ENCODE measurements at regions not wholly inside any gene's neighbourhood (a gene's known extent, or its start where the extent isn't known, plus 50 kb on each side); places are given as distances from the start of the nearest gene placed in this dataset.
"Not testable (repeated sequence)": the region's sequence is repeated elsewhere in the genome, so short reads cannot be mapped to it uniquely, and the experiment has no call there.

GRCh38 chr20:7798176-7798575, 142.1 kb downstream of the HAO1 start:
- no peak overlapping the region for H2BK12ac ChIP-seq (ENCODE audit: low read length in 2 of 2)
- H3K79me1 ChIP-seq (replicated peaks; ENCODE audit: low read length, poor library complexity, severe bottlenecking): no peaks in the 10 kb centered on the region
- H2AFZ ChIP-seq (ENCODE audit: low read depth, low read length): no peak overlapping the region
- no peak overlapping the region for H2BK15ac ChIP-seq (ENCODE audit: low read depth, poor library complexity, severe bottlenecking)
- no peak overlapping the region for H3K14ac ChIP-seq (ENCODE audit: low read length in 2 of 2)
- H2AK5ac ChIP-seq (ENCODE audit: low read length, severe bottlenecking): no peak overlapping the region
- H3K9me3 ChIP-seq (ENCODE audit: control insufficient read depth, low read length): no peaks in the 10 kb centered on the region
- H3K27ac ChIP-seq (ENCODE audit: low read length, poor library complexity, severe bottlenecking): no peak overlapping the region
- H3K9ac ChIP-seq (ENCODE audit: low read length): no peak overlapping the region
- H3K4me3 ChIP-seq (ENCODE audit: insufficient read depth in 1 of 2, low read depth in 1 of 2, low read length in 2 of 2): no peak overlapping the region
- H4K8ac ChIP-seq (ENCODE audit: low read length): no peak overlapping the region
- no peak overlapping the region for H4K91ac ChIP-seq (ENCODE audit: low read length)
- no peak overlapping the region for H3K4ac ChIP-seq (ENCODE audit: low read depth in 1 of 2, low read length in 2 of 2)
- no peak overlapping the region for H3K18ac ChIP-seq (ENCODE audit: low read depth in 1 of 2, low read length in 2 of 2)
- H3K23ac ChIP-seq (ENCODE audit: low read length in 2 of 2): no peak overlapping the region
- H3K4me1 ChIP-seq (ENCODE audit: control insufficient read depth, insufficient read depth, low read depth, low read length): no peaks in the 10 kb centered on the region
- no peaks in the 10 kb centered on the region for H3K27me3 ChIP-seq (ENCODE audit: control insufficient read depth in 1 of 2, insufficient read depth in 1 of 2, low read length in 2 of 2)
- DNase-seq: peak; percentile 55
- no peak overlapping the region for H2BK5ac ChIP-seq (ENCODE audit: low read depth, low read length, poor library complexity, severe bottlenecking)
- no peaks in the 10 kb centered on the region for H3K36me3 ChIP-seq (ENCODE audit: control insufficient read depth in 1 of 2, insufficient read depth in 2 of 2, low read depth in 1 of 2, low read length in 2 of 2)
- no peak overlapping the region for H2BK120ac ChIP-seq (ENCODE audit: low read depth, low read length)
- no peak overlapping the region for H3K4me2 ChIP-seq (ENCODE audit: low read length, poor library complexity, severe bottlenecking)

DNA sequence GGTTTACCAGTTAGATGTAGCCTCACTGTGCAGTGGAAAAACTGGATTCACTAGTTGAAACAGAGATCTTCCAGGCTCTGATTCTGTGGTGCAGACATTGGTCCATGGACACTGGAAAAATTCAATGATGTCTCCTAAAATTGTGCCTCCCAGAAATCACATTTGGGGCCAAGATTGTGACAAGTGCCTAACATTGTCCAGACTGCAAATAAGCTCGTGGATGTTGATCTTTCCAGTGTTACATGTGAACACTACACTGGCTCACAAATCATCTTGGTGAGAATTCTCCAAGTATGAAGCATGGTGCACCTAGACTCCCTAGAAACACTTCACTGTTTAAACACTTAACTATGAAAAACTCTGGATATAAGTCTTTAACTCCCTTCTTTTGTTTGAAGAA, 140.4 kb downstream of the HAO1 start:
- H3K14ac ChIP-seq (ENCODE audit: low read length in 2 of 2): no peak overlapping the region
- H4K91ac ChIP-seq (ENCODE audit: low read length): no peak overlapping the region
- H2AFZ ChIP-seq (ENCODE audit: low read depth, low read length): no peak overlapping the region
- H3K4me1 ChIP-seq (ENCODE audit: control insufficient read depth, insufficient read depth, low read depth, low read length): no peaks in the 10 kb centered on the region
- no peak overlapping the region for H2AK5ac ChIP-seq (ENCODE audit: low read length, severe bottlenecking)
- no peaks in the 10 kb centered on the region for H3K79me1 ChIP-seq (replicated peaks; ENCODE audit: low read length, poor library complexity, severe bottlenecking)
- H3K4ac ChIP-seq (ENCODE audit: low read depth in 1 of 2, low read length in 2 of 2): no peak overlapping the region
- no peak overlapping the region for H3K18ac ChIP-seq (ENCODE audit: low read depth in 1 of 2, low read length in 2 of 2)
- H3K4me3 ChIP-seq (ENCODE audit: insufficient read depth in 1 of 2, low read depth in 1 of 2, low read length in 2 of 2): no peak overlapping the region
- no peaks in the 10 kb centered on the region for H3K9me3 ChIP-seq (ENCODE audit: control insufficient read depth, low read length)
- no peak overlapping the region for H2BK120ac ChIP-seq (ENCODE audit: low read depth, low read length)
- H2BK15ac ChIP-seq (ENCODE audit: low read depth, poor library complexity, severe bottlenecking): no peak overlapping the region
- no peak overlapping the region for H3K23ac ChIP-seq (ENCODE audit: low read length in 2 of 2)
- H2BK12ac ChIP-seq (ENCODE audit: low read length in 2 of 2): no peak overlapping the region
- no peak overlapping the region for H2BK5ac ChIP-seq (ENCODE audit: low read depth, low read length, poor library complexity, severe bottlenecking)
- H3K4me2 ChIP-seq (ENCODE audit: low read length, poor library complexity, severe bottlenecking): no peak overlapping the region
- no peak overlapping the region for H3K27ac ChIP-seq (ENCODE audit: low read length, poor library complexity, severe bottlenecking)
- H3K27me3 ChIP-seq (ENCODE audit: control insufficient read depth in 1 of 2, insufficient read depth in 1 of 2, low read length in 2 of 2): no peaks in the 10 kb centered on the region
- H3K9ac ChIP-seq (ENCODE audit: low read length): no peak overlapping the region
- no peak for DNase-seq
- WGBS: 10% methylated on average over 1 of the region's 1 CpG
- H4K8ac ChIP-seq (ENCODE audit: low read length): no peak overlapping the region
- no peaks in the 10 kb centered on the region for H3K36me3 ChIP-seq (ENCODE audit: control insufficient read depth in 1 of 2, insufficient read depth in 2 of 2, low read depth in 1 of 2, low read length in 2 of 2)

DNA sequence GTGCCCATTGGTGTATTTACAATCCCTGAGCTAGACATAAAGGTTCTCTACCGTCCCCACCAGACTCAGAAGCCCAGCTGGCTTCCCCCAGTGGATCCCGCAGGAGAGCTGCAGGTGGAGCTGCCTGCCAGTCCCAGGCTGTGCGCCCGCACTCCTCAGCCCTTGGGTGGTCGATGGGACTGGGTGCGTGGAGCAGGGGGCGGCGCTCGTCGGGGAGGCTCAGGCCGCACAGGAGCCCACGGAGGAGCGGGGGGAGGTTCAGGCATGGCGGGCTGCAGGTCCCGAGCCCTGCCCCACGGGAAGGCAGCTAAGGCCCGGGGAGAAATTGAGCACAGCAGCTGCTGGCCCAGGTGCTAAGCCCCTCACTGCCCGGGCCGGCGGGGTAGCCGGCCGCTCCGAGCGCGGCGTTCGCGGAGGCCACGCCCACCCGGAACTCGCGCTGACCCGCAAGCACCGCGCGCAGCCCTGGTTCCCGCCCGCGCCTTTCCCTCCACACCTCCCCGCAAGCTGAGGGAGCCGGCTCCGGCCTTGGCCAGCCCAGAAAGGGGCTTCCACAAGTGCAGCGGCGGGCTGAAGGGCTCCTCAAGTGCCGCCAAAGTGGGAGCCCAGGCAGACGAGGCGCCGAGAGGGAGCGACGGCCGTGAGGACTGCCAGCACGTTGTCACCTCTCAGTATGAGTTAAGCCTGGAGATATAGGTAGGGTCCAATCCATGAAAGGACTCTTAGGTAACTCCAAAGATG, 136.7 kb downstream of the HAO1 start:
- not testable (repeated sequence) for H3K9me3 ChIP-seq (ENCODE audit: control insufficient read depth, low read length); H4K91ac ChIP-seq (ENCODE audit: low read length); H3K4me1 ChIP-seq (ENCODE audit: control insufficient read depth, insufficient read depth, low read depth, low read length); H3K36me3 ChIP-seq (ENCODE audit: control insufficient read depth in 1 of 2, insufficient read depth in 2 of 2, low read depth in 1 of 2, low read length in 2 of 2); H3K79me1 ChIP-seq (replicated peaks; ENCODE audit: low read length, poor library complexity, severe bottlenecking); H3K23ac ChIP-seq (ENCODE audit: low read length in 2 of 2); H3K14ac ChIP-seq (ENCODE audit: low read length in 2 of 2); DNase-seq; H2AK5ac ChIP-seq (ENCODE audit: low read length, severe bottlenecking); H2BK12ac ChIP-seq (ENCODE audit: low read length in 2 of 2); H3K18ac ChIP-seq (ENCODE audit: low read depth in 1 of 2, low read length in 2 of 2); H3K27ac ChIP-seq (ENCODE audit: low read length, poor library complexity, severe bottlenecking); H2AFZ ChIP-seq (ENCODE audit: low read depth, low read length); H2BK15ac ChIP-seq (ENCODE audit: low read depth, poor library complexity, severe bottlenecking); H3K9ac ChIP-seq (ENCODE audit: low read length); H4K8ac ChIP-seq (ENCODE audit: low read length); H3K4ac ChIP-seq (ENCODE audit: low read depth in 1 of 2, low read length in 2 of 2); H2BK120ac ChIP-seq (ENCODE audit: low read depth, low read length); H2BK5ac ChIP-seq (ENCODE audit: low read depth, low read length, poor library complexity, severe bottlenecking); H3K27me3 ChIP-seq (ENCODE audit: control insufficient read depth in 1 of 2, insufficient read depth in 1 of 2, low read length in 2 of 2); H3K4me2 ChIP-seq (ENCODE audit: low read length, poor library complexity, severe bottlenecking)
- H3K4me3 ChIP-seq (ENCODE audit: insufficient read depth in 1 of 2, low read depth in 1 of 2, low read length in 2 of 2): peak overlapping the region; percentile 18 to 60
- 79% methylated on average over 52 of the region's 52 CpGs for WGBS

DNA sequence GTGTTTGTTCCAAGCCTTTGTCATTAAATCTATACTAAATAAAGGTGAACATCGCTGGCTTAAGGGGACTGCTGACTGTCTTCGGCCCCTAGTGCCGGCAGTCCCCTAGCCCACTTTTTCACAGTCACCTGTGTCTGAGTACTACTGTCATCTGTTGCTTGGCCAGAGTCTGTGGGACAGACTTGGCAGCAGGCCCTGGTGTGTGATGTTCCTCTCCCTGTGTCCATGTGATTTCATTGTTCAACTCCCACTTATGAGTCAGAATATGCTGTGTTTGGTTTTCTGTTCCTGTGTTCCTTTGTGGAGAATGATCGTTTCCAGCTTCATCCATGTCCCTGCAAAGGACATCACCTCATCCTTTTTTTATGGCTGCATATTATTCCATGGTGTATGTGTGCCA, 133.4 kb downstream of the HAO1 start:
- 98% methylated on average over 3 of the region's 4 CpGs for WGBS
- Histone ChIP-seq H2AK5ac (ENCODE audit: low read length, severe bottlenecking) (no peak overlapping the region), H2AFZ (ENCODE audit: low read depth, low read length) (no peak overlapping the region), H3K27me3 (ENCODE audit: control insufficient read depth in 1 of 2, insufficient read depth in 1 of 2, low read length in 2 of 2) (no peaks in the 10 kb centered on the region), H3K9me3 (ENCODE audit: control insufficient read depth, low read length) (peaks cover 4% of the 10 kb centered on the region), H3K23ac (ENCODE audit: low read length in 2 of 2) (no peak overlapping the region), H3K4ac (ENCODE audit: low read depth in 1 of 2, low read length in 2 of 2) (no peak overlapping the region), H3K14ac (ENCODE audit: low read length in 2 of 2) (no peak overlapping the region), H4K8ac (ENCODE audit: low read length) (no peak overlapping the region), H2BK12ac (ENCODE audit: low read length in 2 of 2) (no peak overlapping the region), H2BK120ac (ENCODE audit: low read depth, low read length) (no peak overlapping the region), H3K36me3 (ENCODE audit: control insufficient read depth in 1 of 2, insufficient read depth in 2 of 2, low read depth in 1 of 2, low read length in 2 of 2) (no peaks in the 10 kb centered on the region), H3K79me1 (replicated peaks; ENCODE audit: low read length, poor library complexity, severe bottlenecking) (no peaks in the 10 kb centered on the region), H3K9ac (ENCODE audit: low read length) (no peak overlapping the region), H3K18ac (ENCODE audit: low read depth in 1 of 2, low read length in 2 of 2) (no peak overlapping the region), H2BK15ac (ENCODE audit: low read depth, poor library complexity, severe bottlenecking) (no peak overlapping the region), H3K4me3 (ENCODE audit: insufficient read depth in 1 of 2, low read depth in 1 of 2, low read length in 2 of 2) (no peak overlapping the region), H3K4me1 (ENCODE audit: control insufficient read depth, insufficient read depth, low read depth, low read length) (no peaks in the 10 kb centered on the region), H4K91ac (ENCODE audit: low read length) (no peak overlapping the region), H3K4me2 (ENCODE audit: low read length, poor library complexity, severe bottlenecking) (no peak overlapping the region), H2BK5ac (ENCODE audit: low read depth, low read length, poor library complexity, severe bottlenecking) (no peak overlapping the region), H3K27ac (ENCODE audit: low read length, poor library complexity, severe bottlenecking) (no peak overlapping the region)
- no peak for DNase-seq
